Prostate gland (tissue), 2 donors: ENCODE measurements at regions not wholly inside any gene's neighbourhood (a gene's known extent, or its start where the extent isn't known, plus 50 kb on each side); places are given as distances from the start of the nearest gene placed in this dataset.

ENCODE experiments used
- CTCF ChIP-seq, 4 experiments: fragments of 200-600 bp in 2 of 4; fragments of 450-650 bp in 2 of 4; sonication (generic) in 2 of 4; IDR thresholded peaks; 1 replicate in 3 of 4; 2 replicates in 1 of 4; pipeline ENCODE4 v1.5.1; 2016 to 2019; ENCODE audit warnings: antibody characterized with exemption in 4 of 4, mild to moderate bottlenecking in 2 of 4, moderate library complexity in 2 of 4
- POLR2A ChIP-seq: fragments of 450-650 bp; IDR thresholded peaks from one replicate; pipeline ENCODE4 v1.6.1; 2016; ENCODE audit warnings: antibody characterized with exemption, mild to moderate bottlenecking
- POLR2AphosphoS5 ChIP-seq: sonication (generic); formaldehyde crosslinking; IDR thresholded peaks from one replicate; pipeline ENCODE4 v1.6.1; 2017; ENCODE audit warnings: antibody characterized with exemption

DNA sequence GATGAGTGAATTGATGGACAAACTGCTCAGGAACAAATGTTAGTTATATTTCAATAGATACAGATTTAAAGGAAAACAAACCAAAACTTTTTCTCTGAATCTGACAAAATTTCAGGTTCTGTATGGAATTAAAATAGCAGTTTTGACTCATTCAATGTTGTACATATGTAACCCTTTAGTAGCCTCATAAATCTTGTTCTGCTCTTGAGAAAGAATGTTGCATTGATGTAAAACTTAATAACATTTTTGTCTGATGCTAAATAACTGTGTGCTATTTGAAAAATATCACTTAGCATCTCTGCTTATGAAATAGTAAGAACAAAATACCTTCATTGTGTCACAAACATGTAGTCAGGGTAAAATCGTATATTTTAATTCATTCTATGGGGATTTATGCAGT is 168.9 kb upstream of the NOVA1 start:
- TF ChIP-seq CTCF (IDR thresholded peaks at IDR 0.05): no peak
- TF ChIP-seq POLR2A: no peak
- TF ChIP-seq POLR2AphosphoS5: no peak
